IMR-90 (cell line): ENCODE measurements at regions not wholly inside any gene's neighbourhood (a gene's known extent, or its start where the extent isn't known, plus 50 kb on each side); places are given as distances from the start of the nearest gene placed in this dataset.

Experiments used
- CTCF ChIP-seq: conservative IDR thresholded peaks from 2 replicates; pipeline ENCODE4 v1.5.1; 2012; ENCODE audit warnings: mild to moderate bottlenecking, low read depth, low read length, improper control_type of control experiment
- FOS ChIP-seq: fragments of 150-350 bp; IDR thresholded peaks from 2 replicates; pipeline ENCODE4 v1.6.1; 2016; ENCODE audit warnings: low read depth, low read length
- MAFK ChIP-seq: IDR thresholded peaks from 2 replicates; pipeline ENCODE4 v1.6.1; 2012; ENCODE audit warnings: low read depth, low read length, improper control_type of control experiment
- MAZ ChIP-seq: IDR thresholded peaks from 2 replicates; pipeline ENCODE4 v1.6.1; 2012; ENCODE audit warnings: low read depth, mild to moderate bottlenecking, low read length, improper control_type of control experiment, moderate library complexity, borderline replicate concordance
- MXI1 ChIP-seq: IDR thresholded peaks from 2 replicates; pipeline ENCODE4 v1.6.1; 2012; ENCODE audit warnings: low read depth, mild to moderate bottlenecking, low read length, moderate library complexity, borderline replicate concordance
- NFE2L2 ChIP-seq: fragments of 150-350 bp; IDR thresholded peaks from 2 replicates; pipeline ENCODE4 v1.6.1; 2016; ENCODE audit warnings: low read depth, mild to moderate bottlenecking, low read length
- POLR2A ChIP-seq: IDR thresholded peaks from 2 replicates; pipeline ENCODE4 v1.6.1; 2012; ENCODE audit warnings: mild to moderate bottlenecking, low read depth, low read length
- RAD21 ChIP-seq: IDR thresholded peaks from 2 replicates; pipeline ENCODE4 v1.6.1; 2012; ENCODE audit warnings: low read length, improper control_type of control experiment
- RCOR1 ChIP-seq: IDR thresholded peaks from 2 replicates; pipeline ENCODE4 v1.6.1; 2012; ENCODE audit warnings: mild to moderate bottlenecking, low read length, improper control_type of control experiment; ENCODE audit not compliant: insufficient replicate concordance
- RFX5 ChIP-seq: IDR thresholded peaks from 2 replicates; pipeline ENCODE4 v1.8.0; 2012; ENCODE audit warnings: low read depth, mild to moderate bottlenecking, low read length, moderate library complexity
- SMC3 ChIP-seq: fragments of 150-350 bp; IDR thresholded peaks from 2 replicates; pipeline ENCODE4 v1.6.1; 2016; ENCODE audit warnings: low read depth, mild to moderate bottlenecking, antibody characterized with exemption, low read length, moderate library complexity
- USF2 ChIP-seq: fragments of 150-350 bp; IDR thresholded peaks from 2 replicates; pipeline ENCODE4 v1.6.1; 2017; ENCODE audit warnings: mild to moderate bottlenecking, antibody characterized with exemption, low read length, low read depth

GRCh38 chr14:53871951-53872350, 84.7 kb downstream of the BMP4 start:
- TF ChIP-seq CTCF: no peak
- TF ChIP-seq SMC3: no peak
- no peak for TF ChIP-seq RCOR1
- no peak for TF ChIP-seq POLR2A
- no peak for TF ChIP-seq NFE2L2
- TF ChIP-seq MAFK: no peak
- no peak for TF ChIP-seq USF2
- no peak for TF ChIP-seq RFX5
- no peak for TF ChIP-seq MAZ
- no peak for TF ChIP-seq MXI1
- no peak for TF ChIP-seq RAD21
- TF ChIP-seq FOS: no peak
